Astrocyte (in vitro differentiated cells and primary cell): ENCODE measurements at regions not wholly inside any gene's neighbourhood (a gene's known extent, or its start where the extent isn't known, plus 50 kb on each side); places are given as distances from the start of the nearest gene placed in this dataset.

ENCODE experiments used
- EZH2 ChIP-seq: IDR thresholded peaks from 2 replicates; pipeline ENCODE4 v1.6.1; 2012; ENCODE audit warnings: mild to moderate bottlenecking, low read length, inconsistent platforms; ENCODE audit not compliant: insufficient read depth
- TF ChIP-seq, protein P1 (sequence below): IDR thresholded peaks from 2 replicates; pipeline ENCODE4 v1.5.1; 2011; ENCODE audit warnings: low read depth, mild to moderate bottlenecking, inconsistent platforms, low read length, moderate library complexity; ENCODE audit not compliant: insufficient read depth

DNA sequence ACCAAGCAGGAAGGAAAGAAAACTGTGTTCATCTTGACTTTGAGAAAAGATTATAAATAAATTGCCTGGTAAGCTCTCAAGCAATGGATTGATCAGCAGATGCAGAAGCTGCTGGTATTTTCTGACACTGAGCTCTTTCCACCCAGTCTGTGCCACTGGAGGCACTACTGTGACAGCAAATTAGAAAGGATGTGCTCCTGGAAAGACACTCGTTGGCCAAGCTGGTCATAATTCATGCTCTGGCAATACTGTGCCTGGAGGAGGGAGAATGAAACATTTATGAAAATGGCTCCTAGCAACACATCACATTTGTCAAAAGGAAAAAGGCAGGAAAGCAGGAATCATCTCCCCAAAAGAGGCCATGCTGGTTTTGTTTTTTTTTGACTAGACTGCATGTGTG is 84.2 kb downstream of the CAVIN4 start:
- TF ChIP-seq, protein P1, sequence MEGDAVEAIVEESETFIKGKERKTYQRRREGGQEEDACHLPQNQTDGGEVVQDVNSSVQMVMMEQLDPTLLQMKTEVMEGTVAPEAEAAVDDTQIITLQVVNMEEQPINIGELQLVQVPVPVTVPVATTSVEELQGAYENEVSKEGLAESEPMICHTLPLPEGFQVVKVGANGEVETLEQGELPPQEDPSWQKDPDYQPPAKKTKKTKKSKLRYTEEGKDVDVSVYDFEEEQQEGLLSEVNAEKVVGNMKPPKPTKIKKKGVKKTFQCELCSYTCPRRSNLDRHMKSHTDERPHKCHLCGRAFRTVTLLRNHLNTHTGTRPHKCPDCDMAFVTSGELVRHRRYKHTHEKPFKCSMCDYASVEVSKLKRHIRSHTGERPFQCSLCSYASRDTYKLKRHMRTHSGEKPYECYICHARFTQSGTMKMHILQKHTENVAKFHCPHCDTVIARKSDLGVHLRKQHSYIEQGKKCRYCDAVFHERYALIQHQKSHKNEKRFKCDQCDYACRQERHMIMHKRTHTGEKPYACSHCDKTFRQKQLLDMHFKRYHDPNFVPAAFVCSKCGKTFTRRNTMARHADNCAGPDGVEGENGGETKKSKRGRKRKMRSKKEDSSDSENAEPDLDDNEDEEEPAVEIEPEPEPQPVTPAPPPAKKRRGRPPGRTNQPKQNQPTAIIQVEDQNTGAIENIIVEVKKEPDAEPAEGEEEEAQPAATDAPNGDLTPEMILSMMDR = no peak
- no peak for TF ChIP-seq EZH2
